HG03045 (cell line): ENCODE measurements at regions not wholly inside any gene's neighbourhood (a gene's known extent, or its start where the extent isn't known, plus 50 kb on each side); places are given as distances from the start of the nearest gene placed in this dataset.
"Not testable (repeated sequence)": the region's sequence is repeated elsewhere in the genome, so short reads cannot be mapped to it uniquely, and the experiment has no call there.

Experiments used
- ATAC-seq: cut with Tn5 transposase; IDR thresholded peaks from one replicate; pipeline ENCODE4 v1.9.1; 2021; ENCODE audit warnings: mild to moderate bottlenecking, moderate library complexity; ENCODE audit not compliant: unreplicated experiment

GRCh38 chr10:120188950-120189349 is 268.1 kb upstream of the PLPP4 start:
- ATAC-seq = no peak

GRCh38 chr10:120195984-120196712 is 260.9 kb upstream of the PLPP4 start:
- no peak for ATAC-seq

GRCh38 chr10:120204877-120205276 is 252.2 kb upstream of the PLPP4 start:
- no peak for ATAC-seq

DNA sequence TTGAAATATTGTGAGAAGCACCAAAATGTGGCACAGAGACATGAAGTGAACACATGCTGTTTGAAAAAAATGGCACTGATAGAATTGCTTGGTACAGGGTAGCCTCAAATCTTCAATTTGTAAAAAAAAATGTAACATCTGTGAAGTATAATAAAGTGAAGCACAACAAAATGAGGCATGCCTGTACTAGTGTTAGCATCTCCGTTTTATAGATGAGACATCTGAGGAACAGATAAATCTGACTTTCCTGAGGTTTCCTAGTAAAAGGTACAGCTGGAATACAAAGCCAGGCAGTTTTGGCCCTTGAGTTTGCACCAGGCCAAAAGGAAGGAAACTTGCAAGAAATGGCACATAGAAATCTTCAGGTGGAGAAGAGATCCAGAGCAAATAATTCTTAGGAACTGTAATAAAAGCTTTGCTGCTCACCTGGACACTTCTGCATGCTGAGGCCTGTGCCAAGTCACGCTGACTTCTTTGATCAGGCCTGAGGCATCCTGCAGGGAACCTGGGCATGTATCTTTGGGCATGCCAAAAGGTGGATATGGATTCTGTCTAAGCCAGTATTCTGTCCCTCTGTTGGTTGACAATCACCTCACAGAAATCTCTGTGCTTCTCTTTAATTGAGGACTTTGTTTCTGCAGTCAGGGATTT is 251.5 kb upstream of the PLPP4 start:
- ATAC-seq = no peak

DNA sequence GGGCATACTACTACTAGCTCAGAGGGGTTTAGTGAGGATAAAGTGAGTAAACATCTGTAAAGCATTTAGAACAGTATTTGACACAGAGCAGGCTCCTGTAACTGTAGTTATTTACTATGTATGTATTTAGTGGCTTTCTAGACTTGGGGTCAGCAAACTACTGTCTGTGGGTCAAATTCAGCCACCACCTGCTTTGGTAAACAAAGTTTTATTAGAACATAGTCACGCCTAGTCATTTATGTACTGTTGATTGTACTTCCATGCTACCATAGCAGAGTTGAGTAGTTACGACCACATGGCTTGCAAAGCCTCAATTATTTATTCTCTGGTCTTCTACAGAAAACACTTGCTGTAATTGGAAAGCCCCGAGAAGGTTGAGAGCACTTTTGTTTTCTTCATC is 248.5 kb upstream of the PLPP4 start:
- ATAC-seq = no peak

DNA sequence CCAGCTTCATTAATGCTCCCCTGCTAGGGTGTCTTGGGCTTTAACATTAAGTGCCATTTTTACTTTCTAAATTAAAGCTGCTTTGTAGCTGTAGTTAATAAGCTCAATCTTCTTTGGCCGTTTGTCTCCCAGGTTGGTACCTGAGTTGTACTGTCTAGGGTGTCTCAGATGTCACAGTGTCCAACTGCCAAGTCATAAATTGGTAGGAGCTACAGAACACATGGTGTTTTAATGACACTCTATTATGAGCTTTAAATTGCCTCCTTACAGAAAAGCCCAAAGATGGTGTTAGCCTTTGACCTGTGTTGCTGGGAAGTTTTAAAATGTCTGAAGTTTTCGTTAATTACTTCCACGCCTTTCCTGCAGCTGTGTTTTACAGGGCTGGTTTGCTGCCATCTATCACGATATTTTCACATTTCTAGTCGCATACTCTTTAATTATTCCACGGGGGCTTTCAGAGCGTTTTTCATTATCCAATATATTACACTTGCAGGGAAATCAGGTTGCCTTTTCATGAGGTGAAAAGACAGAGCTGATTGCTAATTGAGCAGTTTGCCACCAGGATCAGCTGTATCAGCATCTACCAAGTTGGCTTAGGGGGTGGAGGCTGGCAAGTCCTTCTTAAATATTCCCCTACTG is 247.8 kb upstream of the PLPP4 start:
- ATAC-seq = no peak

DNA sequence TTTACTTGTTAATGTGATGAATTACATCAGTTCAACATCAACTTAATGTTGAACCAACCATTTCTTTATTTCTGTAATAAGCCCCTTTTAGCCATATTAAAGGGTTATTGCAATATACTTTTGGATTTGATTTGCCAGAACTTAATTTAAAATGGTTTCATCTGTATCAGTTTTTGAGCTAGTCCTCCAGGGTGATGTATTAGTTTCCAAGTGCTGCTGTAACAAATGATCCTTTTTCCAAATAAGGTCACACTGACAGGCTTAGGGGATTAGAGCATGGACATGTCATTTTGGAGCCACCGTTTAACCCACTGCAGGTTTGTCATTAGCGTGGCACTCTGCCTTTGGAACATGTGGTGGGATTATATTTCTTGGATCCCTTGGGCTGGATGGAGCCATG is 244.8 kb upstream of the PLPP4 start:
- no peak for ATAC-seq

- ATAC-seq = not testable (repeated sequence)
Measured at GRCh38 chr10:120213283-120213682, 243.7 kb upstream of the PLPP4 start.

- no peak for ATAC-seq
Measured at GRCh38 chr10:120217736-120218135, 239.3 kb upstream of the PLPP4 start.

GRCh38 chr10:120221873-120222485 is 235.0 kb upstream of the PLPP4 start:
- ATAC-seq = no peak

GRCh38 chr10:120229641-120230040 is 227.4 kb upstream of the PLPP4 start:
- no peak for ATAC-seq

- not testable (repeated sequence) for ATAC-seq
Measured at GRCh38 chr10:120239695-120240094, 217.3 kb upstream of the PLPP4 start.

DNA sequence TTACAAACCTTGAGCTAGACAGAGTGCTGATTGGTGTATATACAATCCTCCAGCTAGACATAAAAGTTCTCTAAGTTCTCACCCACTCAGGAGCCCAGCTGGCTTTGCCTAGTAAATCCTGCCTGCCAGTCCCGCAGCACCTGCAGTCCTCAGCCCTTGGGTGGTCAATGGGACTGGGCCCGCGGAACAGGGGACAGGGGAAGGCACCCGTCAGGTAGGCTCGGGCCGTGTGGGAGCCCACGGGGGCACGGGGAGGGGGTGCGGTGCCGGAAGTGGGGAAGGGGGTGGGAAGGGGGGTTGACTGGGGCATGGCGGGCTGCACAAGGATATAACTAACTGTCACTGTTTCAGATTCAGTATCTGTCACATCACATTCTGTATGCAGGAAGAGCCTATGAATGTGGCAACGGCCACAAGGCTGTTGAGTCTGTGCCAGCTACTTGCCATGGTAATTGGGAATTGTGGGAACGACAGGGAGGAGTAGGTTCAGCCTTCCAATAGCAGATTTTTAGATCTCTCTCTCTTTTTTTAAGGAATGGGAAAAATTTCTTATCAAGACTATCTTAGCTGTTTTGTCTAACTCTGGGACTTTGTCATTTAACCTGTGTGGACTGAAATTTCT is 205.1 kb upstream of the PLPP4 start:
- no peak for ATAC-seq

DNA sequence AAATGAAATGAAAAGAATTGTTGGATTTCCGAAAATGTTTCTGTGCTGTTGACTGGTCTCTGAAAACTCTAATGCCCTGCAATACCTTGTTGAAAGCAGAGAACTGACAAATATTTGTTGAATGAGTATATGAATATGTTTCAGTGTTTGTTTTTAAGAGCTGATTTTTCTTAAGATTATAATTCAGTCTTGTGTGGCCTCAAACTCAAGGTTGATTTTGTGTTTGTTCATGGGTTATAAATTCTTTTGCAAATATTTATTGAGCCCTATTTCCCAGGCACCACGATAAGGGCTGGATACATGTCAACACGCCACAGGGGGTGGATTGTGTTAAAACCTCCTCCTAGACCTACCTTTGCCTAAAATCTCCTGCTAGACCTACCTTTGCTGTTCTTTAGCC is 203.9 kb upstream of the PLPP4 start:
- ATAC-seq = no peak

- ATAC-seq = no peak
Measured at GRCh38 chr10:120260456-120260855, 196.6 kb upstream of the PLPP4 start.

GRCh38 chr10:120262857-120263547 is 194.0 kb upstream of the PLPP4 start:
- ATAC-seq = peak; percentile 65

- ATAC-seq = no peak
Measured at GRCh38 chr10:120266022-120266421, 191.0 kb upstream of the PLPP4 start.

DNA sequence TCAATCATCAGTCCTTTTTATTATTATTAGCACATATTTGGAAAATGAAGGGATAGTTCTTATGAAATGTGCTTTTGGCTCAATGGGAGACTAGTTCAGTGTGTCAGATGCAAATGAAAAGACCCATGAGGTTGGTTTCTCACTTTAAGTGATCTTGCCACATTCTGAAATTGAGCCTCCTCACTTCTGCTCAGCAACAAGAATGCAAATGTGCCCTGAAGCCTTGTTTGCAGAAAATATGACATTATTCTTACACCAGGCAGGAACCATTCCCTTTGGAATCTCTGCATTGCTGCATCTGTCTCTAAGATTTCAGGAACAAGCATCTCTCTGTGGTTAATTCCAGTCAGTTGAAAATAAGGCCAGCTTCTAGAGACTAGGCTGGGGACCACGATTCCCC is 186.1 kb upstream of the PLPP4 start:
- no peak for ATAC-seq

DNA sequence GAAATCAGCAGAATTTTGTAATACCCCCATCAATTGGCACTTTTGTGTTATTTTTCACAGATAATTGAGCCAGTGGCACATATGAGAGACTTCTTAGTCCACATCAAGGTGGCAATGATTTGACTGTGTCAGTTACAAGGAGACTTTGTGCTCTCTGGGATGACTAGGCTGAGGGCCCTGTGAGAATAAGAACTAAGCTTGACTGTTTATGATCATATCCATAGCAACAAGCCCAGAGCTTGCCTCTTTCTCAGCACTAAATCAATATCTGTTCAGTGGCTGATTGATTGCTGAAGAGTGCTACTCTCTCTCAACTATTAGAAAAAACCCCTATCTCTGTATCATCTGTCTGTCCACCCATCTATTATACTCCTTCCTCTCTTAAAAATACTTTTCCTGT is 185.3 kb upstream of the PLPP4 start:
- no peak for ATAC-seq

- no peak for ATAC-seq
Measured at GRCh38 chr10:120272350-120272749, 184.7 kb upstream of the PLPP4 start.

- no peak for ATAC-seq
Measured at GRCh38 chr10:120278069-120278468, 179.0 kb upstream of the PLPP4 start.
